HG03520 (cell line): ENCODE measurements at regions not wholly inside any gene's neighbourhood (a gene's known extent, or its start where the extent isn't known, plus 50 kb on each side); places are given as distances from the start of the nearest gene placed in this dataset.
"Not testable (repeated sequence)": the region's sequence is repeated elsewhere in the genome, so short reads cannot be mapped to it uniquely, and the experiment has no call there.

Experiments
- ATAC-seq: cut with Tn5 transposase; IDR thresholded peaks from one replicate; pipeline ENCODE4 v1.9.1; 2021; ENCODE audit warnings: mild to moderate bottlenecking, moderate library complexity; ENCODE audit not compliant: unreplicated experiment

DNA sequence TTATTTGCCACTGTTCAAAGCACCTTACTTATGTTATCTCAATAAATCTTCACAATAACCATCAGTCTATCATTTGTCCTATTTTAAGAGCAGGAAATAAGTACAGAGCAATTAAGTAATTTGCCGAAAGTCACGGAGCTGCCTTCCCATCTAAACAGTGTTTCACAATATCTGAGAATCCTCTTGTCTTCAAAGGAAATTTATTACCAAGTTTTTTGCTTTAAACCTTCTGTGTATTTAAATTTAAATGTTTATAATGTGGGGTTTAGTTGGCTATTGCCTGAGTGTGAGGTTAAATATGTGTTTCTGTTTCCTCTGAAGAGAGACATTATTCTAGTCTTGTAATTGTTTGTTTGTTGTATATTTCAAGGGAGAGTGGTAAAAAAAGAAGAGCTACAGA is 633.1 kb downstream of the EFNB2 start:
- no peak for ATAC-seq

DNA sequence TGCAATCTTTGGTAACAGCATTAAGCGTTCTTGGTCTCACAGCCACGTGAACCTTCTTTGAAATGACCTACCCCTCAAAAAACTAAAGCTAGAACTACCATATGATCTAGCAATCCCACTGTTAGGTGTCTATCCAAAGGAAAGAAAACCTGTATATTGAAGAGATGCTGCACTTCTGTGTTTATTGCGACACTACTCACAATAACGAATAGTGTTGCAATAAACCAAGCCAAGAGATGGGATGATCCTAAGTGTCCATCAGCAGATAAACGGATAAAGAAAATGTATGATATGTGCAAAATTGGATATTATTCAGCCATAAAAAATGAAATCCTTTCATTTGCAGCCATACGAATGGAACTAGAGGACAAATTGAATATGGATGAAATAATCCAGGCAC is 637.9 kb downstream of the EFNB2 start:
- no peak for ATAC-seq

GRCh38 chr13:105894697-105895096 is 640.8 kb downstream of the EFNB2 start:
- ATAC-seq = no peak

GRCh38 chr13:105890509-105890908 is 645.0 kb downstream of the EFNB2 start:
- ATAC-seq = no peak

DNA sequence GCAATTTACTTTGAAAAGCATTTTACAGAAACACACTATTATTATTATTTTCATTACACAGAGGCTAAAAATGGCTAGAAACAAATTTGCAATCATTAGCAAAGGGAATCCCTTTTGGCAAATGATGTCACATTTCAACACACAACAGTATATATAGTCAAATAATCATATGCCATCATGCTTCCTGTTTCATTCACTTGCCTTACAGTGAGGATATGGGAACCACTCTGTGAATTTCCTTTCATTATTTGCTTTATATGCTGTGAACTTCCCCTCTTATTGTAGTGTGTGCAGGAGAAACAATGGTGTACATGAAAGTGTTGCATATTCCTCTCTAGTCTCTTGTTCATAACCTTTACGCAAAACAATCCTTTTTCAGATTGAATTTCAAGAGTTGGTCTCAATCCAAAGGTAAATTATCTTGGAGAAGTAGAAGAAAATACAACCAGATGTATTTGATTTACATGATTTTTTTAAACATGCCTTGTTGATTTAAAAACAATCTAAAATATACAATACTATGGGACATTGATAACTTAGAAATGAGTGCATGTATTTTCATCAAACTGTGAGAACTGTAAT is 657.3 kb downstream of the EFNB2 start:
- ATAC-seq = no peak

- no peak for ATAC-seq
Measured at GRCh38 chr13:105874814-105875213, 660.6 kb downstream of the EFNB2 start.

DNA sequence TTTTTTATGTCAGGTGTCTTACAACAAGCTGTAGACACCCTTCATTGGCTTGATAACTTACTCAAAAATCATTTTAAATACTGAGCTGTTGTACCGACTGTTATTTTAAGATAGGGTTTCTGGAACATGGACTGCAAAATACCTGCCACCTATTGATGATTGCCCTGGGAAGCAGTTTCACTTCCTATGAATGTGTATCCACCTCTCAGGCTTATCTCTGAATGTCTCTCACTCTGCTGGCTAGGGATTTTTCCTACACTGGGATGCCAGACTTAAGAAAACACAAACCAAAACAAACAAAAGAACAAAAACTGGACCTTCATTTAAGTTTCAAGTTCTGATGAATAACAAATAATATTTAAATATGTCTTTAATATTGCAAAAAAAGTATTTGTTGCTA is 663.7 kb downstream of the EFNB2 start:
- ATAC-seq = no peak

- ATAC-seq = no peak
Measured at GRCh38 chr13:105871326-105871725, 664.1 kb downstream of the EFNB2 start.

DNA sequence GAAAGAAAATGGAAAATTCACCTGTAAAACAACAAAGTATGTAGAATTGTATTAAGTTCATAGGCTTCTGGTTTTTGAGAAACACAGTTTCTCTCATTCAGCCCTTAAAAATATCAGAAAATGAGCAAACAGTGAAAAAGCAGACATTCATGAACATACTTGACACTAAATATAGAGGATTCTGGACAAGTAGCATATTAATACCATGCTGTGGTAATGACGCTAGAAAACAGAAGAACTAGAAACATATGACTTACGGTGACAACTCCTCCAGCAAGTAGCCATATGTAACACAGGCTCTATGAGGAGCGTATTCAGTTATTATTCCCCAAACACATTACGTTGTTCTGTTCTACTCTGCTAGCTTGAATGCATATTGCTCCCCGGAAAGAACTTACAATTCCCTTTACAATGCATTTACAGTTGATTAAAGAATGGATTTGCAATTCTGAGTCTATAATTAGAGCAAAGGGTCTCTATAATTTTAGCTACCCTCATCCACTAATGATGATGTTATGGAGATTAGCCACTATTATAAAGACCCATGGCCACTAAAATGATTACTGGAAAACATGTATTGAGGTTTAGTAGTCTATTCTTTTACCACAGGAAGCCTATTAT is 672.1 kb downstream of the EFNB2 start:
- no peak for ATAC-seq

- no peak for ATAC-seq
Measured at GRCh38 chr13:105848494-105848893, 687.0 kb downstream of the EFNB2 start.

DNA sequence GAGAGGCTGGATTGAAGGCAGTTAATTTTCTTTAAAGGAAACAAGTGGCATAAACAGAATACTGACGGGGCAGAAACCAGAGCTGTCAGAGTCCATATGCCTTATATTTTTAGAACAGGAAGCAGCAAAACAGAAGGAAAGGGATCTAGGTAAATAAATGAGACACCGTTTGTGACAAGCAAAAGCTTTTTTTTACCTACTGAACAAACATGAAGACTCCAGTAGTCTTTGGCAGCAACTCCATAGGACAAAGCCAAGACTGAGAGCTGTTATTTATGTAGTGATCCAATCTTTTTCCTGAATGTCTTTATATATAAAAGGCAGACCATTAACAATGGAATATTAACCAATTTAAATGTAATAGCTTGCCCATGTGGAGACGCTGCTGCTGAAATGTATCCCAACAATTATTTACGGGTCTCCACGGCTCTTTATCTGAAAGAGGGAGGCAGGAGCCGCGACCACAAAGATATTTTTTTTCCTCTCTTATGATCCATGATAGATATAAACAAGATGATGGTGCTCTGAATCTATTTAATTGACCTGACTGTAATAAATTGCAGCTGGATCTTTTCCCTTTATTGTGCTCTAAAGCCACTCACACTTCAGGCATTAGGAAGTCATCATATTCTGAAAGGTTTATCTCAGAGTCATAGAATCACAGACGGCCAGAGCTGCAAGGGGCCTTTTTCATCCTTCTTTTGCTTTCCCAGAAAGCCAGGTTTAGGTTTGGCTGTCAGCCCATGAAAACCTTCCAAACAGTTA is 687.8 kb downstream of the EFNB2 start:
- no peak for ATAC-seq

DNA sequence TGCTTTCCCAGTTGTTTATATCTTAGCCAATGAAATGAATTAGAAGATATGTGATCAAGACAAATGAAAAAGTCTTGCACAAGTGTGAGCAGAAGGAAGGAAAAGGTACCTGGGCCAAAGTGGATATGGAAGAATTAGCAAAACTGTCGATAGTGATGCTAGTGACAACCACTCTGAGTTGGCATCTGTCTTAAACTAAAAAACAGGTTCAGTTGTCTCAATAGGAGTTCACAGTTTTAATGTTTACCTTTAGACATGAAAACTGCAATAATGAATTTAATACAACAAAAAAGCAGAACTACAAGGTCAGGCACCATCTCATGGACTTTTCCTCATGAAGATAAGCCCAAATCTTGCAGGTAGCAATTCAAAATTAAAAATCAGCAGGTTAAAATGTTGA is 688.5 kb downstream of the EFNB2 start:
- ATAC-seq = no peak

DNA sequence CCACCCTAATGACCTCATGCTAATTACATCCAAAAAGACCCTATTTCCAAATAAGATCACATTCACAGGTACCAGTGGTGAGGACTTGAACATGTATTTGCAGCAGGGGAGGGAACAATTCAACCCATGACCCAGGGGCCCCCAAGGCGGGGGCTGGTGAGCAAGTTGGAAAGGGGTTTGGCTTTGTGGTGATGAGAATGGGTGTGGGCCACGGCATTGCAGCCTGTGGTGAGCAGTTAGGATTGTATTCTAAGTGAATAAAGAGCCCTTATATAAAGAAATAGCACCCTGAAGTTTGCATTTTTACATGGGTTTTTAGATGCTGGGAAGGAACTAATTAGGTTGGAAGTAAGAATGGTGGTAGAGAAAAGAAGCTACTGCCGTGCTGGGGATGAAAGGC is 694.2 kb downstream of the EFNB2 start:
- ATAC-seq = no peak

DNA sequence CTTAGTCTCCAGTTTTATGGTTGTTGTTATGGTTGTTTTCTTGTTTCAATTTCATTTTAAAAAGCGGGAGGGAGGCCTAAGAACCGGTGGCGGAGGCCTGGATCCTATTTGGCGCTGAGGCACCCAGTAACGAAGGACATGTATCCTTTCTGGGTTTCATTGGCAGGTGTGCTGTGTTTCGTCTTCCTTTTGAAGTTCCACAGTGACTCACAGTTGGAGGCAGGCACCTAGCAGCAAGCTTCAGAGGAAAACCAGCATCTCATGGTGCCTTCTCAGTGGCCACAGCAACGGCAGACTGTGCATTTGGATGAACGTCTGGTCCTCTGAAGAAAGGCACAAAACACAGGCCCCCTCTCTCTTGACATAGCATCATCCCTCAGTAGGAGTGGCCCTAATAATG is 697.2 kb downstream of the EFNB2 start:
- no peak for ATAC-seq

DNA sequence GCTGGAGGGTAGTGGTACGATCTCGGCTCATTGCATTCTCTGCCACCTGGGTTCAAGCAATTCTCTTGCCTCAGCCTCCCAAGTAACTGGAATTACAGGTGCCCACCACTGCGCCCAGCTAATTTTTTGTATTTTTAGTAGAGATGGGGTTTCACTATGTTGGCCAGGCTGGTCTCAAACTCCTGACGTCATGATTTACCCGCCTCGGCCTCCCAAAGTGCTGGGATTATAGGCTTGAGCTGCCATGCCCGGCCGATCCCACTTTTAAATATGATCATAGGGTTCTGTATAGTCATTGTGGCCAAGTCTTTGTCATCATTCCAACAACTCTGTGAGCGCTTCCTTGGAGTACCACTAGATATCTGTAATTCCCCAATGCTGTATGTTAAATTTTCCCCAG is 698.2 kb downstream of the EFNB2 start:
- not testable (repeated sequence) for ATAC-seq

- no peak for ATAC-seq
Measured at GRCh38 chr13:105830821-105831220, 704.6 kb downstream of the EFNB2 start.

DNA sequence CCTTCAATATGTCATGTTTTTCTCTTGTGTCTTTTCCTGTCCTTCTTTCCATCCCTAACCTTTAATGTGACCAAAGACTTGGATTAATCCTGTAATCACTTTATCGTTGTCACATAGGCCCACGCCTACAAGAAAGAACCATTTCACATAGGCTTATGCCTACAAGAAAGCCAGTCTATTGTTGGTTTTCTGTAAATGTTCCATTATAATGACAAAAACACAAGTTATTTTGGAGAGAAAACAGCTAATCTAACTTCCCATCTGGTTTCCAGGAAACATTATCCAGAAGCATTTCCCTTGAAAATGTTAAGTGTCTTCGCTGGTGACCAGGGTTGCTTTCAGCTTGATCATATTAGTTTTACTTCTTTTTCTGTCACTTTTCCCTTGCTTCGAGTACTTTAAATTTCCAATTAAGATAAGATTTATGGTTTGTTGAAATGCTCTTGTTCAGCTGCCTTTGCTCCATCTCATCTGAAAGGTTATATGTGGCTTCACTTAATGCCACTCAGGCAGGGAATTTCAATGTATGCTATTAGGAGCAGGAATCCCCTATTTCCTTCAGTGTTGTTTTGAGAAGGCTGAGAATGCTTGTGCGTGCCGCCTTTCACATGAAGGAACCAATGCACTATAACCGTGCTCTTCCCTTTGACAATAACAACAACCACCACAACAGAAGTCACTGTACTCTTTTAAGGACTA is 708.2 kb downstream of the EFNB2 start:
- ATAC-seq = no peak

DNA sequence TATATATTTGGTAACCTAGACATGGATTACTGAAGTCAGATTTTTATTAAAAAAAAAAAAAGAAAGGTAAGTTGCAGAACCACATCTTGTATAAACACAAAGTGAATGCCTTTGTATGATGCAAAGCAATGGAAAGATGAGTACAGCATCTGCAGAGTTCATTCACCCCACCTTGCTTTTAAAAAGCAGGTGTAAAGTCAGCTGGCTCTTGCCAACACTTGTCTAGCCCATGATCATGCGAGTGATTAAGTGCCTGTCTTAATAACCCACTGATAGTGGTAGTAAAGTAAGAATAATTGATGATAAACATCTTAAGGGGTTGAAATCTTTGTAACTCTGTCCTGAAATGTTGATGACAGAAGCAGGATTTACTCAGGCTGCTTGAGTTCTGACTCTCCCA is 710.4 kb downstream of the EFNB2 start:
- ATAC-seq = no peak

GRCh38 chr13:105821337-105821736 is 714.1 kb downstream of the EFNB2 start:
- no peak for ATAC-seq

DNA sequence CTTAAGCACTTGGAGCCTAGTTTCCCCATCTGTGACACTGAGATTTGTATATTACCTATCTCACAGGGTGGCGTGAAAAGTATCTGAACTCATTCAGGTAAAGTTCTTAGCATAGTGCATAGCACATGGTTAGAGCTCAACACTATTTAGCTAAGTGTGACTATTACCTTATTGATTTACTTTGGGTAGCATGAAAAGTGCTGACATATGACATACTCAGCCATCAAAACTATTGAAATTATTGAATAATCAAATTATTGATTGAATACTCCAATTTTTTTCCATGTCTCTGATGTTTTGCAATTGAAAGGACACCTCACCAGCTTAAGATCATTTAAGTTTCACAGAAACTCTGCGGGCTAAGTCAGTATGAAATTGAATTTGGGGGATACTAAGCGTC is 715.0 kb downstream of the EFNB2 start:
- no peak for ATAC-seq

DNA sequence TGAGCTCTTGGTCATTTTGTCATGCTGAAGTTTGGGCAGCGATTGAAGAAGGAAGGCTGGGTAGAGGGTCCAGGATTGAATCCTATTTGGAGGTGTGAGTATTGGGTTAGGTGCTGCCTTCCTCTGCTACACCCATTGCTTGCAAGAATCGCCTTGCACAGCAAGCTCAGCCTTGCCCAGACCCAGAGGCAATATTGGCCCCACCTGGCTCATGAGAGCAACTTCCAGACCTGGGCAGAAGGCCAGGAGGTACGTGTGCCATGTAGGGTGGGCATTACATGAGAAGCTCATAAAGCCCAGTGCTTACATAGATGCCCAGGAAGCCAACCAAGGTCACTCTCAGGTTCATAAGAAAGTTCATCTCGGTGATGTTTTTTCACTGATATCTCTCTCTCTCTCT is 718.0 kb downstream of the EFNB2 start:
- no peak for ATAC-seq

DNA sequence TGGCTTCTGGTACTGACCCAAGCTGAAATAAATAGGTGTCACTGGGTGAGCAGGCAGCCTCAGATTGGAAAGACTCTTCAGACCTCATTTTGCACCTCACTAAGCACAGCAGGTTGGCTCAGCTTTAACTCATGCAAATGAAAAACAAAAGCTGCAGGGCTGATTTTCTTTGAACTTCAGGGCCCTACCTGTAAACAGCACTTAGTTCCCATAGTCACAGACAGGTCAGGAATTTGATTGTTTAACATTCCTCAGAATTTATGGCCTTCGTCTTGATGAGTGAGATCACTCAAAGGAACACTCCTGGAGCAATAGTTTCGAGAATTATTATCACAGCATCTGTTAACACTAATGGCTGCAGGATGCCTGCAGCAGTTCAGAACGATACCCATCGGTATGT is 718.5 kb downstream of the EFNB2 start:
- no peak for ATAC-seq
